Activated naive CD4-positive, alpha-beta T cell treated with anti-CD3 and anti-CD28 coated beads, Interleukin-2, amount 50 U/mL, for 72 hours (primary cell): ENCODE measurements at regions not wholly inside any gene's neighbourhood (a gene's known extent, or its start where the extent isn't known, plus 50 kb on each side); places are given as distances from the start of the nearest gene placed in this dataset.
"Not testable (repeated sequence)": the region's sequence is repeated elsewhere in the genome, so short reads cannot be mapped to it uniquely, and the experiment has no call there.

Source experiments
- ATAC-seq, 2 donors: fragments of 150-1000 bp; cut with Tn5 transposase; 2 replicates each; pipeline ENCODE4 v1.10.0; 2021; ENCODE audit warnings: mild to moderate bottlenecking in 2 of 2, moderate library complexity in 2 of 2
- DNase-seq, 2 donors: peaks; one replicate each; pipeline ENCODE4 v3.0.0; 2021 to 2022; ENCODE audit warnings: low spot score in 2 of 2
- H3K27ac Mint-ChIP-seq, 2 donors: one replicate each; pipeline ENCODE4 v1.8.0; 2022; ENCODE audit warnings: mild to moderate bottlenecking in 2 of 2, mixed read lengths in 2 of 2
- H3K36me3 Mint-ChIP-seq, 2 donors: one replicate each; pipeline ENCODE4 v1.8.0; 2022; ENCODE audit warnings: mixed read lengths in 2 of 2
- H3K9me3 Mint-ChIP-seq, 2 donors: one replicate each; pipeline ENCODE4 v1.8.0; 2022; ENCODE audit warnings: mixed read lengths in 2 of 2

- DNase-seq (no peak), ATAC-seq (no peak)
- Mint-ChIP-seq H3K27ac (no peak overlapping the region), H3K36me3 (no peaks in the 10 kb centered on the region), H3K9me3 (no peaks in the 10 kb centered on the region)
These were observed 203.1 kb upstream of the ATP6AP2 start for GRCh38 chrX:40377684-40378083.

GRCh38 chrX:40374486-40374885 lies 206.3 kb upstream of the ATP6AP2 start:
- H3K27ac Mint-ChIP-seq: no peak overlapping the region
- ATAC-seq (no peak), DNase-seq (no peak)
- no peaks in the 10 kb centered on the region for H3K36me3 Mint-ChIP-seq
- H3K9me3 Mint-ChIP-seq: no peaks in the 10 kb centered on the region

DNA sequence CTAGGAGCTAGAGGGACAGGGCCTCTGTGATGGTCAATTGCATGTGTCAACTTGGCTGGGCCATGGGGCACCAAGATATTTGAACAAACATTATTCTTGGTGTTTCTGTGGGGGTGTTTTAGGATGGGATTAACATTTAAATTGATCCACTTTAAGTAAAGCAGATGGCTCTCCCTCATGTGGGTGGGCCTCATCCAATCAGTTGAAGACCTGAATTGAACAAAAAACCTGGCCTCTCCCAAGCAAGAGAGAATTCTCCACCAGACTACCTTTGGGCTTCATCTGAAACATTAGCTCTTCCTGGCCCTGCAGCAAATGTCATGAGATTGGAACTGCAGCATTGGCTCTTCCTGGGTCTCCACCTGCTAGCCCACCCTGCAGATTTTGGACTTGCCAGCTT lies 207.1 kb upstream of the ATP6AP2 start:
- no peak overlapping the region for H3K27ac Mint-ChIP-seq
- H3K9me3 Mint-ChIP-seq: no peaks in the 10 kb centered on the region
- H3K36me3 Mint-ChIP-seq: no peaks in the 10 kb centered on the region
- ATAC-seq (no peak), DNase-seq (no peak)

DNA sequence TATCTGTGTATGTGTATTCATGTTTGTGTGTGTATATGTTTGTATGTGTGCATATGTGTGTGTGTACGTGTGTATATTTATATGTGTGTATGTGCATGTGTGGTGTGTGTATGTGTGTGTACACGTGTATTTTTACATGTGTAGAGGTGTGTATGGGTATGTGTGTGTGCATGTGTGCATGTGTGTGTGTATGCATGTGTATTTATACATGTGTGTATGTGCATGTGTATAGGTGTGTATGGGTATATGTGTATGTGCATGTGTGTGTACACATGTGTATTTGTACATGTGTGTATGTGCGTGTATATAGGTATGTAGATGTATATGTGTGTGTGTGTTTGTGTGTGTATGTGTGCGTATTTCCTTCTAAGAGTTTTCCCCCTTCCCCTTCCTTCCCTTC lies 207.7 kb upstream of the ATP6AP2 start:
- no peaks in the 10 kb centered on the region for H3K36me3 Mint-ChIP-seq
- no peaks in the 10 kb centered on the region for H3K9me3 Mint-ChIP-seq
- ATAC-seq (no peak), DNase-seq (no peak)
- no peak overlapping the region for H3K27ac Mint-ChIP-seq

- no peak overlapping the region for H3K27ac Mint-ChIP-seq
- no peaks in the 10 kb centered on the region for H3K9me3 Mint-ChIP-seq
- H3K36me3 Mint-ChIP-seq: no peaks in the 10 kb centered on the region
- DNase-seq: no peak
- no peak for ATAC-seq
These were observed 209.4 kb upstream of the ATP6AP2 start for GRCh38 chrX:40371376-40371775.

- peaks cover 0 to 5% of the 10 kb centered on the region in 2 donors for H3K9me3 Mint-ChIP-seq
- peaks cover 0 to 8% of the 10 kb centered on the region in 2 donors for H3K36me3 Mint-ChIP-seq
- no peak for ATAC-seq
- no peak for DNase-seq
- H3K27ac Mint-ChIP-seq: no peak overlapping the region
These were observed 212.1 kb upstream of the ATP6AP2 start for GRCh38 chrX:40368611-40369061.

- Mint-ChIP-seq H3K9me3 (peaks cover 0 to 5% of the 10 kb centered on the region in 2 donors), H3K27ac (no peak overlapping the region), H3K36me3 (peaks cover 0 to 8% of the 10 kb centered on the region in 2 donors)
- DNase-seq (no peak), ATAC-seq (no peak)
These were observed 214.1 kb upstream of the ATP6AP2 start for GRCh38 chrX:40366661-40367060.

DNA sequence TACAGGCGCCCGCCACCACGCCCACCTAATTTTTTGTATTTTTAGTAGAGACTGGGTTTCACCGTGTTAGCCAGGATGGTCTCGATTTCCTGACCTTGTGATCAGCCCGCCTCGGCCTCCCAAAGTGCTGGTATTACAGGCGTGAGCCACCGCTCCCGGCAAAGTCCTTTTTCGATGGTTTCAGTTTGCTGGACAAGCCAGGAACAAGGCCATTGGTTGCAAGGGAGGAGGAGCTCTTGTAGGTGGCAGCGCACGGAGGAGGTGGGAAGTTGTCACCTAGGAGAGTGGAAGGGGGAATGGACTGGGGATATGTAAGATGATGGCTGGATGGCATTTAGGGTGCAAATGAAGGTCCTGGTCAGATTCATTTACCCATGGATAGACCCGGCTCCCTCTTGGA lies 218.5 kb upstream of the ATP6AP2 start:
- not testable (repeated sequence) for H3K27ac Mint-ChIP-seq, H3K9me3 Mint-ChIP-seq, H3K36me3 Mint-ChIP-seq, ATAC-seq, DNase-seq

GRCh38 chrX:40360557-40360956 lies 220.2 kb upstream of the ATP6AP2 start:
- DNase-seq (no peak), ATAC-seq (no peak)
- Mint-ChIP-seq H3K27ac (no peak overlapping the region), H3K9me3 (no peaks in the 10 kb centered on the region), H3K36me3 (peaks cover 0 to 7% of the 10 kb centered on the region in 2 donors)

DNA sequence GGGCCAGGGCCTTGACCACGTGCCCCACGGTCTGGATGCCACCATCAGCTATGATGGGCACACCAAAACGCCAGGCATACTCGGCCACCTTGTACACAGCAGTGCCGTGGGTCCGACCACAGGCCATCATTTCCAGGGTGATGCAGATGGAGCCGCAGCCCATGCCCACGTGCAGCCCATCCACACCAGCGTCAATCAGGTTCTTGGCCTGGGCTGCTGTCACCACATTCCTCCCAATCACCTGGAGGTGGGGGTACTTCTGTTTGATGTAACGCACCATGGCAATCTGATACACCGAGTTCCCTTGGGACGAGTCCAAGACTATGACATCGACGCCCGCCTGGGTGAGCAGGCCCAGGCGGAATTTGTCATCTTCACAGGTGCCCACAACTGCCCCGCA lies 221.2 kb upstream of the ATP6AP2 start:
- Mint-ChIP-seq H3K36me3 (no peaks in the 10 kb centered on the region), H3K9me3 (no peaks in the 10 kb centered on the region), H3K27ac (no peak overlapping the region)
- ATAC-seq (no peak), DNase-seq (no peak)

DNA sequence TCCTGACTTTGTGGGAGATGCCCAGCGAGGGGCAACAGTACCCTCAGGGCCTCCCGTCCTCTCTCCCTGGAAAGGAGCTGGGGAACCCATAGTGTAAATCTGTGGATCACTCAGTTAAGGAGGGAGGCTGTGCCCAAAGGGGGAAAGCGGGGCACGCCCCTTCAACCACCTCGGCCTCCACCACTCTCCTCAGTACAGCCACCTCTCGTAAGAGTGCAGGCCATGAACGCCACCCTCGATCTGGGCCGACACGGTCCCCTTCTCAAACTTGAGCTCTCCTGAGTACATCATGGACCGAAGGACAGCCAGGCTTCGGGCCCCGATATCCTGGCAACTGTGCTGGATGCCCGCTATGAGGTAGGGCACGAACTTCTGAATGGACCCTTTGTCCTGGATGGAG lies 221.8 kb upstream of the ATP6AP2 start:
- ATAC-seq: no peak
- H3K36me3 Mint-ChIP-seq: no peaks in the 10 kb centered on the region
- DNase-seq: no peak
- H3K27ac Mint-ChIP-seq: no peak overlapping the region
- H3K9me3 Mint-ChIP-seq: no peaks in the 10 kb centered on the region

- DNase-seq: no peak
- no peak for ATAC-seq
- no peak overlapping the region for H3K27ac Mint-ChIP-seq
These were observed 231.5 kb upstream of the ATP6AP2 start for GRCh38 chrX:40349251-40349650.

GRCh38 chrX:40346379-40346778 lies 234.4 kb upstream of the ATP6AP2 start:
- Mint-ChIP-seq H3K9me3 (no peaks in the 10 kb centered on the region), H3K36me3 (peaks cover 6% of the 10 kb centered on the region in 2 donors), H3K27ac (no peak overlapping the region)
- ATAC-seq (no peak), DNase-seq (no peak)

More at GRCh38 chrX:40349251-40349650, 231.5 kb upstream of the ATP6AP2 start:
- Mint-ChIP-seq H3K9me3 (no peaks in the 10 kb centered on the region), H3K36me3 (peaks cover 6% of the 10 kb centered on the region in 2 donors)

GRCh38 chrX:40343319-40343718 lies 237.5 kb upstream of the ATP6AP2 start:
- ATAC-seq: no peak
- Mint-ChIP-seq H3K27ac (no peak overlapping the region), H3K9me3 (no peaks in the 10 kb centered on the region), H3K36me3 (peaks cover 6% of the 10 kb centered on the region in 2 donors)
- DNase-seq: no peak

DNA sequence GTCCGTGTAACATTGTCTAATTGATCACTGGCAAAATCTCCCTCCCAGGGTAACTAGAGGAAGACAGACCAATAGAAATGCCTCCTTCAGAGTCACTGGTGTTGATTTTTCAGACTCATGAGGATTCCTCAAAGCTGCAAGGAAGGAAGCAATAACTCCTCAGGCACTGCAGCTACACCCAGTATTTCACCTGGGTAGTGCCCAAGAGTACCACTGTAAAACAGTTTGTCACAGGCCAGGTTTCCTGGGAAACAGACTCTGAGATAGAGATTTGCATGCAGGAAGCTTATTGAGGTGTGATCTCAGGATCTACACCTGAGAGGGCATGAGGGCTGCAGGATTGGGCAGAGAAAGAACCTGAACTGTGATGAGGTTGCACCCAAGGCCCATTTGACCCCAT lies 240.7 kb upstream of the ATP6AP2 start:
- no peak for DNase-seq
- H3K36me3 Mint-ChIP-seq: no peaks in the 10 kb centered on the region
- H3K27ac Mint-ChIP-seq: no peak overlapping the region
- H3K9me3 Mint-ChIP-seq: no peaks in the 10 kb centered on the region
- no peak for ATAC-seq

DNA sequence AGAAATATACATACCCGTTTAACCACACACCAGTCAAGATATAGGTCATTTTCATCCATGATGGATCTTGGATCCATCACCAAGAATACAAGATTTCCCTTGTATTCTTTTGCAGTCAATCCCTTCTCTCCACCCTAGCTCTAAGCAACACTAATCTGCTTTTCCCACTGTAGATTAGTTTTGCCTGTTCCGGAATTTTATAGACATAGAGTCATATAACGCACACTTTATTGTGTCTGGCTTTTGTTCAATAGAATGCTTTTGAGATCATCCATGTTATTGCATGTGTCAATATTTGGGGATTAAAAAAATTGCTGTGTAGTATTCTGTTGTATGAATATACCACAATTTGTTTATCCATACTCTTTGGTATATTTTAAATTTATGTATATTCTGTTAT lies 235.6 kb upstream of the BCOR start:
- no peak for DNase-seq
- no peaks in the 10 kb centered on the region for H3K36me3 Mint-ChIP-seq
- no peaks in the 10 kb centered on the region for H3K9me3 Mint-ChIP-seq
- no peak overlapping the region for H3K27ac Mint-ChIP-seq
- ATAC-seq: no peak

DNA sequence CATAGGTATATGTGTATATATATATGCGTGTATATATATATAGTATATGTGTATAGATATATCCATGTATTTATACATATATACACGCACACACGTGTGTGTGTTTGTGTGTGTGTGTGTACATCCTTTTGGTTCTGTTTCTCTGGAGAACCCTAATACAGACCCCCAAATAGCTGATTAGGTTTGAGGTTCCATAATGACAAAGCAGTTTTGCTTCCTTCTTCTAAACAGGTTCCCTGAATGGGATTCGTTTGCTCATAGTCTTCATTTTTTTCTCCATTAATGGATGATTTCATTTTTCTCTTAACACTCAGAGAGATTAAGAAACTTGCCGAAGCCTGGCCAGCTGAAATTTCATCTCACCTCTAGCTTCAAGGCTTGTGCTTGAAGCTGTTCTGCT lies 234.0 kb upstream of the BCOR start:
- H3K27ac Mint-ChIP-seq: no peak overlapping the region
- ATAC-seq: no peak
- no peaks in the 10 kb centered on the region for H3K36me3 Mint-ChIP-seq
- DNase-seq: no peak
- no peaks in the 10 kb centered on the region for H3K9me3 Mint-ChIP-seq

DNA sequence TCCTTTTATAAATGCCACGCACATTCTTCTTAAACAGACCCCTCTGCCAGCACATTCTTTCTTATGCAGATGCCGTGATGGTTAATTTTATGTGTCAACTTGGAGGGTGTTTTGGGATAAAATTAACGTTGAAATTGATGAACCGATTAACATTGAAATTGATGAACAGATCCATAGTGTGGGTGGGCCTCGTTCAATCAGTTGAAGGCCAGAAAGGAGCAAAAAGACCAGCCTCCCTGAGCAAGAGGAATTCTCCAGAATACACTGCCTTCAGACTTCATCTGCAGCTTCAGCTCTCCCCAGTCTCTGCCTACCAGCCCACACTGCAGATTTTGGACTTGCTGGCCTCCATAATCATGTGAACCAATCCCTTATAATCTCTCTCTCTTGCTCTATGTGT lies 233.6 kb upstream of the BCOR start:
- Mint-ChIP-seq H3K9me3 (no peaks in the 10 kb centered on the region), H3K27ac (no peak overlapping the region), H3K36me3 (no peaks in the 10 kb centered on the region)
- DNase-seq: no peak
- no peak for ATAC-seq

DNA sequence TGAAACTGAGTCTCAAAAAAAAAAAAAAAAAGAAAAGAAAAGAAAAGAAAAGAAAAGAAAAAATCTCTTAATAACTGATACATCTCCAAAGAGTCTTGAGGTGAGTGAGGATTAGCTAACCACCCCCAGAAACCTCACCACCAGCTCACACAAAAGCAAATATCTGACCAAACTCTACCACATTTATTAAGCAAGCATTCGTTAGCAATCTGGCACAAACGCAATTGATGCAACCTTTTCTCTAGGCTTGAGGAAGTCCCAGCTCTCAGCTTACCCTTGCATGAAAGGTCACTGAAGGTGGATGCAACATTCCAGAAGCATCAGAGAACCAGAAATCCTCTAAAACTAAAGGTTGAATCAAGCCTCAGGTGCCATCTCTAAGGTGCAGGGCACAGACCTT lies 231.9 kb upstream of the BCOR start:
- no peaks in the 10 kb centered on the region for H3K36me3 Mint-ChIP-seq
- ATAC-seq: no peak
- no peak overlapping the region for H3K27ac Mint-ChIP-seq

More for the DNA sequence above, 231.9 kb upstream of the BCOR start:
- no peak for DNase-seq
- no peaks in the 10 kb centered on the region for H3K9me3 Mint-ChIP-seq
